PC-3 (cell line): ENCODE measurements at regions not wholly inside any gene's neighbourhood (a gene's known extent, or its start where the extent isn't known, plus 50 kb on each side); places are given as distances from the start of the nearest gene placed in this dataset.

ENCODE experiments used
- ATAC-seq: fragments of 200-7000 bp; cut with Tn5 transposase; 2 replicates; pipeline ENCODE4 v1.9.1; 2020; ENCODE audit warnings: mild to moderate bottlenecking, moderate library complexity
- BruUV-seq: library from RNA; stranded (reverse); fragments of 400-500 nt; replicated peaks from 2 replicates; lab custom pipeline; 2021; lab: Mats Ljungman, UMichigan
- CTCF ChIA-PET: fragments of 300-600 bp; sonication (Branson Sonifier 250); formaldehyde crosslinking; loops from one replicate; lab custom pipeline; 2022; ENCODE audit warnings: antibody characterized with exemption; lab: Charles Lee
- POLR2A ChIA-PET: fragments of 300-600 bp; sonication (Branson Sonifier 250); formaldehyde crosslinking; loops from one replicate; lab custom pipeline; 2022; ENCODE audit warnings: antibody characterized with exemption; ENCODE audit not compliant: unreplicated experiment; lab: Charles Lee
- DNase-seq: peaks from one replicate; pipeline ENCODE4 v3.0.0-alpha.2; 2015
- H2AFZ ChIP-seq: fragments of 300-600 bp; sonication (generic); 2 replicates; pipeline ENCODE4 v1.6.0; 2016; ENCODE audit warnings: antibody characterized with exemption, low read length
- H3F3A ChIP-seq: fragments of 300-600 bp; sonication (generic); one replicate; pipeline ENCODE4 v1.6.0; 2017; ENCODE audit warnings: antibody characterized with exemption, low read length, control low read depth, mild to moderate bottlenecking; ENCODE audit not compliant: unreplicated experiment
- H3K27ac ChIP-seq: fragments of 300-600 bp; sonication (generic); 2 replicates; pipeline ENCODE4 v1.5.1; 2016; ENCODE audit warnings: mild to moderate bottlenecking, low read length
- H3K27me3 ChIP-seq: fragments of 300-600 bp; sonication (generic); 2 replicates; pipeline ENCODE4 v1.6.1; 2016; ENCODE audit warnings: low read length, mixed read lengths
- H3K36me3 ChIP-seq: fragments of 300-600 bp; sonication (generic); 2 replicates; pipeline ENCODE4 v1.6.1; 2016; ENCODE audit warnings: low read depth, mixed run types, low read length, mixed read lengths
- H3K4me1 ChIP-seq: fragments of 300-600 bp; sonication (generic); 2 replicates; pipeline ENCODE4 v1.5.1; 2016; ENCODE audit warnings: low read length; ENCODE audit not compliant: insufficient read depth
- H3K4me2 ChIP-seq: fragments of 300-600 bp; sonication (generic); 2 replicates; pipeline ENCODE4 v1.6.0; 2016; ENCODE audit warnings: low read length
- H3K4me3 ChIP-seq: fragments of 300-600 bp; sonication (generic); 2 replicates; pipeline ENCODE4 v1.5.1; 2016; ENCODE audit warnings: mild to moderate bottlenecking, low read length, mixed read lengths
- H3K79me2 ChIP-seq: fragments of 300-600 bp; sonication (generic); 2 replicates; pipeline ENCODE4 v1.6.1; 2017; ENCODE audit warnings: low read length, mixed read lengths
- H3K9ac ChIP-seq: fragments of 300-600 bp; sonication (generic); 2 replicates; pipeline ENCODE4 v1.6.0; 2016; ENCODE audit warnings: mild to moderate bottlenecking, low read length
- H3K9me2 ChIP-seq: fragments of 300-600 bp; sonication (generic); replicated peaks from 2 replicates; pipeline ENCODE4 v1.6.1; 2016; ENCODE audit warnings: mixed run types, low read length, mixed read lengths
- H3K9me3 ChIP-seq: fragments of 300-600 bp; sonication (generic); 2 replicates; pipeline ENCODE4 v1.6.1; 2016; ENCODE audit warnings: low read length, mixed read lengths
- H4K20me1 ChIP-seq: fragments of 300-600 bp; sonication (generic); 2 replicates; pipeline ENCODE4 v1.6.1; 2016; ENCODE audit warnings: low read length, mixed read lengths
- CTCF ChIP-seq: fragments of 300-600 bp; sonication (generic); conservative IDR thresholded peaks from 2 replicates; pipeline ENCODE4 v1.5.1; 2017; ENCODE audit warnings: antibody characterized with exemption, low read depth, mild to moderate bottlenecking, low read length
- EZH2 ChIP-seq: fragments of 300-600 bp; sonication (generic); IDR thresholded peaks from one replicate; pipeline ENCODE4 v1.6.1; 2017; ENCODE audit warnings: antibody characterized with exemption, mild to moderate bottlenecking, low read length; ENCODE audit not compliant: unreplicated experiment
- EZH2phosphoT487 ChIP-seq: fragments of 300-600 bp; sonication (generic); IDR thresholded peaks from 2 replicates; pipeline ENCODE4 v1.6.1; 2018; ENCODE audit warnings: mild to moderate bottlenecking, antibody characterized with exemption, low read length, borderline replicate concordance
- intact Hi-C: fragments of 100-400 bp; cut with micrococcal nuclease; formaldehyde crosslinking; loops from 2 replicates; pipeline ENCODE4 v1.9.0; 2023

GRCh38 chr18:66440433-66440832, 163.5 kb downstream of the CDH19 start:
- intact Hi-C loops = no loop called here
- no peak overlapping the region for H3K4me3 ChIP-seq
- H3K4me2 ChIP-seq = no peak overlapping the region
- no peaks in the 10 kb centered on the region for H3F3A ChIP-seq
- H3K9me3 ChIP-seq = no peaks in the 10 kb centered on the region
- H3K79me2 ChIP-seq = no peaks in the 10 kb centered on the region
- TF ChIP-seq CTCF (no peak), EZH2phosphoT487 (no peak), EZH2 (no peak)
- ChIA-PET CTCF (no interaction called here), POLR2A (no interaction called here)
- no TSS peak for BruUV-seq
- no peak for ATAC-seq
- H3K9me2 ChIP-seq = no peaks in the 10 kb centered on the region
- no peaks in the 10 kb centered on the region for H3K36me3 ChIP-seq
- H3K9ac ChIP-seq = no peak overlapping the region
- DNase-seq = no peak
- H4K20me1 ChIP-seq = no peaks in the 10 kb centered on the region
- no peak overlapping the region for H2AFZ ChIP-seq
- no peaks in the 10 kb centered on the region for H3K27me3 ChIP-seq
- no peaks in the 10 kb centered on the region for H3K4me1 ChIP-seq
- no peak overlapping the region for H3K27ac ChIP-seq

GRCh38 chr18:66439670-66440069, 164.2 kb downstream of the CDH19 start:
- no peaks in the 10 kb centered on the region for H4K20me1 ChIP-seq
- H3K9me3 ChIP-seq = no peaks in the 10 kb centered on the region
- H3K27ac ChIP-seq = no peak overlapping the region
- ATAC-seq (no peak), DNase-seq (no peak)
- no TSS peak for BruUV-seq
- no peak overlapping the region for H3K4me2 ChIP-seq
- ChIA-PET CTCF (no interaction called here), POLR2A (no interaction called here)
- H2AFZ ChIP-seq = no peak overlapping the region
- H3K4me1 ChIP-seq = no peaks in the 10 kb centered on the region
- H3K79me2 ChIP-seq = no peaks in the 10 kb centered on the region
- H3K9me2 ChIP-seq = no peaks in the 10 kb centered on the region
- intact Hi-C loops = no loop called here
- no peaks in the 10 kb centered on the region for H3F3A ChIP-seq
- TF ChIP-seq EZH2phosphoT487 (no peak), CTCF (no peak), EZH2 (no peak)
- H3K27me3 ChIP-seq = no peaks in the 10 kb centered on the region
- H3K36me3 ChIP-seq = no peaks in the 10 kb centered on the region
- H3K4me3 ChIP-seq = no peak overlapping the region
- no peak overlapping the region for H3K9ac ChIP-seq

- POLR2A ChIA-PET = no interaction called here
- Histone ChIP-seq H3K4me3 (no peak overlapping the region), H4K20me1 (no peaks in the 10 kb centered on the region), H3K79me2 (no peaks in the 10 kb centered on the region), H3F3A (no peaks in the 10 kb centered on the region), H3K9me2 (no peaks in the 10 kb centered on the region), H3K9me3 (no peaks in the 10 kb centered on the region), H3K27me3 (no peaks in the 10 kb centered on the region), H3K4me2 (no peak overlapping the region), H3K27ac (no peak overlapping the region), H2AFZ (no peak overlapping the region), H3K4me1 (no peaks in the 10 kb centered on the region), H3K9ac (no peak overlapping the region), H3K36me3 (no peaks in the 10 kb centered on the region)
- no TSS peak for BruUV-seq
- TF ChIP-seq EZH2phosphoT487 = no peak
- no peak for TF ChIP-seq EZH2
- no peak for TF ChIP-seq CTCF
- DNase-seq (no peak), ATAC-seq (no peak)
- CTCF ChIA-PET = no interaction called here
- intact Hi-C loops = no loop called here
These were observed 165.0 kb downstream of the CDH19 start for GRCh38 chr18:66438711-66439536.
